ENCODE measurements at regions not wholly inside any gene's neighbourhood (a gene's known extent, or its start where the extent isn't known, plus 50 kb on each side); places are given as distances from the start of the nearest gene placed in this dataset.

DNA sequence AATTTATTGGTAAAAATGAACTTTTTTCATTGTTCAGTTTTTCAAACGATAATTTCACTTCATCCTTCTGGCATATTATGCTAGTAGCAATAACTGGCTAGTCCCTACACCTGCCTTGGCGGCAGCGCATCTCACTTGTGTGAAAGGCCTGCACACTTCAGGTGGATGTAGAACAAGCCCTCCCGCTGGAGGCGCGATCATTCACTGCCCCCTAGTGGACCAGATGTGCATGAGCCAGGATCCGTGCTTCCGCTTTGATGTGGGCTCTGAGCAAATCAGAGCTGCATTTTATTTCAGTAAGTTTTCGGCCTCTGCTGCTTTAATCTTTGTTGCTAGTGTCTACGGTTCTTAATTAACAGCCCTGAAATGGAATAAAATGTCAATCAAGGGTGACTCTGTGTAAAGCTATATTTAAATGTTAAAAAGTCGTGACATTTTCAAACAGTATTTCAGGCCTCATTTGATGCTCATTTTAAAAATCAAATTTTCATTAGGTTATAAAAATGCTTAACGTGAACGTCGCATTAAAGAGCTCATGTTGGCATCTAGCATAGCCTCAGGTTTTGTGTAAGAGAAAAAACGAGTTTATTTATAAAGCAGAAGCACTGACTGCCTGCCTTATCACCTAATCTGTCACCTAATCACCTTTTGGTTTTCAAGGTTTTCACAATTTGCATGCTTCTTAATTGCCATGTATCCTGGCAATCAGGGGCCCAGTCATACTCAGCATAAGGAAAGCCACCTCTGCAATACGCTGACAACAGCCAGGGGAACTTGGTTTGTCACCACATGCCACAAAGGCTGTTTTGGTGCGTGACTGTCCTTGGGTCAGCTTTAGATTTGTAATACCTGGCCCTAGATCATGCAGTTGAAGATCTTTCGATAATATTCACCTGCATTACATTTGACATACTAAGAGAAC is 112.2 kb downstream of the TEX26 start:
- TF ChIP-seq, protein P1, sequence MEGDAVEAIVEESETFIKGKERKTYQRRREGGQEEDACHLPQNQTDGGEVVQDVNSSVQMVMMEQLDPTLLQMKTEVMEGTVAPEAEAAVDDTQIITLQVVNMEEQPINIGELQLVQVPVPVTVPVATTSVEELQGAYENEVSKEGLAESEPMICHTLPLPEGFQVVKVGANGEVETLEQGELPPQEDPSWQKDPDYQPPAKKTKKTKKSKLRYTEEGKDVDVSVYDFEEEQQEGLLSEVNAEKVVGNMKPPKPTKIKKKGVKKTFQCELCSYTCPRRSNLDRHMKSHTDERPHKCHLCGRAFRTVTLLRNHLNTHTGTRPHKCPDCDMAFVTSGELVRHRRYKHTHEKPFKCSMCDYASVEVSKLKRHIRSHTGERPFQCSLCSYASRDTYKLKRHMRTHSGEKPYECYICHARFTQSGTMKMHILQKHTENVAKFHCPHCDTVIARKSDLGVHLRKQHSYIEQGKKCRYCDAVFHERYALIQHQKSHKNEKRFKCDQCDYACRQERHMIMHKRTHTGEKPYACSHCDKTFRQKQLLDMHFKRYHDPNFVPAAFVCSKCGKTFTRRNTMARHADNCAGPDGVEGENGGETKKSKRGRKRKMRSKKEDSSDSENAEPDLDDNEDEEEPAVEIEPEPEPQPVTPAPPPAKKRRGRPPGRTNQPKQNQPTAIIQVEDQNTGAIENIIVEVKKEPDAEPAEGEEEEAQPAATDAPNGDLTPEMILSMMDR (IDR thresholded peaks at IDR 0.05; ENCODE audit: insufficient read depth, low read length): peak; percentile 89
- no peak for TF ChIP-seq POLR2AphosphoS5 (IDR thresholded peaks at IDR 0.05; ENCODE audit: low read depth)
